ENCODE measurements at regions not wholly inside any gene's neighbourhood (a gene's known extent, or its start where the extent isn't known, plus 50 kb on each side); places are given as distances from the start of the nearest gene placed in this dataset.

DNA sequence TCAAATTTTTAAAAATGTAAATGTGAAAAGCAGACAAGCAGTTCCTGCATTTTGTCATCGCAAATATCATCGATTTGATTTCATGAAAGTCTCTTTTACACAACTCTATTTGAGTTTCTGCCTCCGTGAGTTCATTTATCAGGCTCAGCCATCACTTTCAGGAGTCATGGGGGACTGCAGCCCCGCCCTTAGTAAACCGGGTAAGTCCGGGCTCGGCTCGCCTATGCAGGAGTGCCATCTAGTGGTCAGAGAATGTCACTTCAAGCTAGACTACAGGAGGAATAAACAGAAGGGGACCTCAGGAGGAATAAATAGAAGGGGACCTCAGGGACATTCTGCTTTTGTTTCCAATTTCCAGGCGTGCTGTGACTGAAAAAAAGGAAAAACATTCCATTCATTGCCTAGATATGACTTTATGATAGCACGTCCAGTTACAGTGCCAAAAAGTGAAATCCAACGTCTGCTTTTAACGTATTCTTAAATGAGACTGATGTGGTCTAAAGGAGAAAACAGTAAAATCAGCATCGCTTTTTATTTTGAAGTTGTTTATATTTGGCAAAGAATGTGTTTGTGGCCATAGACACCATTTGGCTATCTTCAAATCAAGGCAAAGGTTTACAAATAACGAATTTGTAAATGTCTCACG lies 333.9 kb downstream of the HACE1 start (continued):
- TF ChIP-seq TMF1 (CRISPR knock-in tag; IDR thresholded peaks at IDR 0.05; ENCODE audit: low read depth) (no peak), HDAC2 (CRISPR knock-in tag; IDR thresholded peaks at IDR 0.05) (no peak), SOX13 (IDR thresholded peaks at IDR 0.05) (no peak), SOX13 (CRISPR knock-in tag; conservative IDR thresholded peaks at IDR 0.05 in 1 of 2, IDR thresholded peaks at IDR 0.05 in 1 of 2) (no peak), RARG (CRISPR knock-in tag; IDR thresholded peaks at IDR 0.05; ENCODE audit: low read depth) (no peak), YY1 (IDR thresholded peaks at IDR 0.05; ENCODE audit: insufficient read depth, insufficient replicate concordance, low read depth, low read length) (peak; percentile 51), ERF (CRISPR knock-in tag; IDR thresholded peaks at IDR 0.05) (0 out of 2 replicates have a peak, but pooled peaks have one; percentile 31), CCDC6 (CRISPR knock-in tag; IDR thresholded peaks at IDR 0.05) (no peak), ZNF577 (CRISPR knock-in tag; IDR thresholded peaks at IDR 0.05; ENCODE audit: borderline replicate concordance, low read depth) (no peak), KDM4B (CRISPR knock-in tag; IDR thresholded peaks at IDR 0.05) (no peak), ZBTB44 (CRISPR knock-in tag; IDR thresholded peaks at IDR 0.05) (no peak), TCF7L2 (IDR thresholded peaks at IDR 0.05; ENCODE audit: low read depth, low read length) (no peak), ZBTB7B (CRISPR knock-in tag; IDR thresholded peaks at IDR 0.05) (no peak), YEATS2 (CRISPR knock-in tag; IDR thresholded peaks at IDR 0.05; ENCODE audit: borderline replicate concordance) (peak; percentile 24; the same call in 1 of the 2 replicates), JDP2 (CRISPR knock-in tag; IDR thresholded peaks at IDR 0.05; ENCODE audit: borderline replicate concordance) (no peak), NKX3-1 (CRISPR knock-in tag; IDR thresholded peaks at IDR 0.05) (no peak), SRY (CRISPR knock-in tag; IDR thresholded peaks at IDR 0.05) (no peak), PITX1 (CRISPR knock-in tag; IDR thresholded peaks at IDR 0.05) (0 out of 2 replicates have a peak, but pooled peaks have one; percentile 52), SNAI1 (CRISPR knock-in tag; IDR thresholded peaks at IDR 0.05; ENCODE audit: borderline replicate concordance) (no peak), RFX3 (CRISPR knock-in tag; IDR thresholded peaks at IDR 0.05) (no peak), FOXK1 (CRISPR knock-in tag; IDR thresholded peaks at IDR 0.05; ENCODE audit: borderline replicate concordance, low read depth) (no peak), MTA1 (CRISPR knock-in tag; IDR thresholded peaks at IDR 0.05; ENCODE audit: borderline replicate concordance) (no peak)
- TF ChIP-seq, protein P1, sequence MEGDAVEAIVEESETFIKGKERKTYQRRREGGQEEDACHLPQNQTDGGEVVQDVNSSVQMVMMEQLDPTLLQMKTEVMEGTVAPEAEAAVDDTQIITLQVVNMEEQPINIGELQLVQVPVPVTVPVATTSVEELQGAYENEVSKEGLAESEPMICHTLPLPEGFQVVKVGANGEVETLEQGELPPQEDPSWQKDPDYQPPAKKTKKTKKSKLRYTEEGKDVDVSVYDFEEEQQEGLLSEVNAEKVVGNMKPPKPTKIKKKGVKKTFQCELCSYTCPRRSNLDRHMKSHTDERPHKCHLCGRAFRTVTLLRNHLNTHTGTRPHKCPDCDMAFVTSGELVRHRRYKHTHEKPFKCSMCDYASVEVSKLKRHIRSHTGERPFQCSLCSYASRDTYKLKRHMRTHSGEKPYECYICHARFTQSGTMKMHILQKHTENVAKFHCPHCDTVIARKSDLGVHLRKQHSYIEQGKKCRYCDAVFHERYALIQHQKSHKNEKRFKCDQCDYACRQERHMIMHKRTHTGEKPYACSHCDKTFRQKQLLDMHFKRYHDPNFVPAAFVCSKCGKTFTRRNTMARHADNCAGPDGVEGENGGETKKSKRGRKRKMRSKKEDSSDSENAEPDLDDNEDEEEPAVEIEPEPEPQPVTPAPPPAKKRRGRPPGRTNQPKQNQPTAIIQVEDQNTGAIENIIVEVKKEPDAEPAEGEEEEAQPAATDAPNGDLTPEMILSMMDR (CRISPR knock-in tag; IDR thresholded peaks at IDR 0.05), result peak; percentile 91
- TF ChIP-seq, protein P2, sequence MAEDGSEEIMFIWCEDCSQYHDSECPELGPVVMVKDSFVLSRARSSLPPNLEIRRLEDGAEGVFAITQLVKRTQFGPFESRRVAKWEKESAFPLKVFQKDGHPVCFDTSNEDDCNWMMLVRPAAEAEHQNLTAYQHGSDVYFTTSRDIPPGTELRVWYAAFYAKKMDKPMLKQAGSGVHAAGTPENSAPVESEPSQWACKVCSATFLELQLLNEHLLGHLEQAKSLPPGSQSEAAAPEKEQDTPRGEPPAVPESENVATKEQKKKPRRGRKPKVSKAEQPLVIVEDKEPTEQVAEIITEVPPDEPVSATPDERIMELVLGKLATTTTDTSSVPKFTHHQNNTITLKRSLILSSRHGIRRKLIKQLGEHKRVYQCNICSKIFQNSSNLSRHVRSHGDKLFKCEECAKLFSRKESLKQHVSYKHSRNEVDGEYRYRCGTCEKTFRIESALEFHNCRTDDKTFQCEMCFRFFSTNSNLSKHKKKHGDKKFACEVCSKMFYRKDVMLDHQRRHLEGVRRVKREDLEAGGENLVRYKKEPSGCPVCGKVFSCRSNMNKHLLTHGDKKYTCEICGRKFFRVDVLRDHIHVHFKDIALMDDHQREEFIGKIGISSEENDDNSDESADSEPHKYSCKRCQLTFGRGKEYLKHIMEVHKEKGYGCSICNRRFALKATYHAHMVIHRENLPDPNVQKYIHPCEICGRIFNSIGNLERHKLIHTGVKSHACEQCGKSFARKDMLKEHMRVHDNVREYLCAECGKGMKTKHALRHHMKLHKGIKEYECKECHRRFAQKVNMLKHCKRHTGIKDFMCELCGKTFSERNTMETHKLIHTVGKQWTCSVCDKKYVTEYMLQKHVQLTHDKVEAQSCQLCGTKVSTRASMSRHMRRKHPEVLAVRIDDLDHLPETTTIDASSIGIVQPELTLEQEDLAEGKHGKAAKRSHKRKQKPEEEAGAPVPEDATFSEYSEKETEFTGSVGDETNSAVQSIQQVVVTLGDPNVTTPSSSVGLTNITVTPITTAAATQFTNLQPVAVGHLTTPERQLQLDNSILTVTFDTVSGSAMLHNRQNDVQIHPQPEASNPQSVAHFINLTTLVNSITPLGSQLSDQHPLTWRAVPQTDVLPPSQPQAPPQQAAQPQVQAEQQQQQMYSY (CRISPR knock-in tag; IDR thresholded peaks at IDR 0.05), result no peak

Data from HepG2 (cell line).